Endothelial cell of umbilical vein (primary cell): ENCODE measurements at regions not wholly inside any gene's neighbourhood (a gene's known extent, or its start where the extent isn't known, plus 50 kb on each side); places are given as distances from the start of the nearest gene placed in this dataset.

ENCODE experiments used
- CTCF ChIP-seq, 2 donors: IDR thresholded peaks; 1 replicate in 1 of 2; 2 replicates in 1 of 2; pipeline ENCODE4 v1.5.1; 2011; ENCODE audit warnings: low read length in 2 of 2, mild to moderate bottlenecking in 2 of 2, moderate library complexity in 2 of 2, control low read depth in 1 of 2, inconsistent platforms in 1 of 2, low read depth in 1 of 2; ENCODE audit not compliant: insufficient read depth in 1 of 2; ENCODE audit errors: extremely low read depth in 1 of 2
- EZH2 ChIP-seq: IDR thresholded peaks from 2 replicates; pipeline ENCODE4 v1.6.1; 2012; ENCODE audit warnings: borderline replicate concordance, low read depth, mild to moderate bottlenecking, moderate library complexity, low read length, inconsistent platforms; ENCODE audit not compliant: severe bottlenecking
- GATA2 ChIP-seq: IDR thresholded peaks from 2 replicates; pipeline ENCODE4 v1.7.0; 2011; ENCODE audit warnings: low read depth, mild to moderate bottlenecking, moderate library complexity, mixed read lengths, low read length; ENCODE audit not compliant: insufficient read length, insufficient read depth
- POLR2A ChIP-seq: IDR thresholded peaks from 2 replicates; pipeline ENCODE4 v1.6.1; 2012; ENCODE audit warnings: low read depth, mild to moderate bottlenecking, control low read depth, low read length
- POLR2AphosphoS5 ChIP-seq: IDR thresholded peaks from 2 replicates; pipeline ENCODE4 v1.6.1; 2012; ENCODE audit warnings: low read depth, mild to moderate bottlenecking, control low read depth, low read length, moderate library complexity; ENCODE audit not compliant: insufficient read depth

GRCh38 chrX:16316331-16316730 lies 149.1 kb downstream of the MAGEB17 start:
- TF ChIP-seq CTCF (IDR thresholded peaks at IDR 0.05; ENCODE audit: extremely low read depth in 1 of 2, insufficient read depth in 1 of 2, low read depth in 1 of 2, low read length in 2 of 2) = no peak
- TF ChIP-seq POLR2AphosphoS5 = no peak
- no peak for TF ChIP-seq GATA2
- TF ChIP-seq EZH2 = no peak
- TF ChIP-seq POLR2A = no peak
